Stimulated activated CD4-positive, alpha-beta T cell treated with anti-CD3 and anti-CD28 coated beads, Interleukin-15, amount 100 ng/mL, for 48 hours (primary cell): ENCODE measurements at regions not wholly inside any gene's neighbourhood (a gene's known extent, or its start where the extent isn't known, plus 50 kb on each side); places are given as distances from the start of the nearest gene placed in this dataset.

Experiments used
- DNase-seq, 2 donors: peaks; one replicate each; pipeline ENCODE4 v3.0.0-alpha.2; 2020; ENCODE audit warnings: low read depth in 2 of 2

DNA sequence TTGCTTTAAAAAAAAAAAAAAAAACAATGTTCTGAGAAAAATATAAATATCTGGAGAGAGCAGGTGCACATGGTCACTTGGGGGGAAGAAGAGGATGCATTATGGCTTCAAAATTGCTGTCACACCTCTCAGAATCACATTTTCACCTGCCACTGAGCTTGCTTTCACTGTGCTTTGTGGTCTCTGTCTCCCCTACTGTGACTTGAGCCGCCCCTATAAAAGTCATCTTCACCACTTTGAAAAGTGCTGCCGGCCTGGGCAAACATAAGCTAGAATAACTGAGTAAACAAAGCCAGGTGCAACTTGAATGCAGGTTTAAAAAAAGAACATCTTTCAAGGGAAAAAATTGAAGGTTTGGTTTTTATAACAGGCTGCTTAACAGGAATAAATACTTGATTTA lies 368.1 kb upstream of the GRIA1 start:
- DNase-seq, result no peak

DNA sequence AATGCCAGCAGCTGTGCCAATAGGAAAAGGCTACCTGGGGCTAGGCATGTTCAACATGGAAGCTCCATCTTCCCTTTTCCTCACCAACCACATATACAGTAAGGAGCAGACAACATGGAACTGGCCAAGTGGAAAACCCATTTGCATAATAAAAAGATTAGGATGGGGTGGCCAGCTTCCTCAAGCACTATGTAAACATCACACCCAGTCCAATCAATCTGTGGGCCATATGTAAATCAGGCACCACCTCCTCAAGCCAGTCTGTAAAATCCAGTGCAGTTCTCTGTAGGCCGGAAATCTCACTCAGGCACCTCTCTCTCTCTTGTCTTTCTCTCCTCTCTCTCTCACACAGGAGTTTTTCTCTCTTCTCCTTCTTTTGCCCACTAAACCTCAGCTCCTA lies 360.2 kb upstream of the GRIA1 start:
- DNase-seq, result no peak

DNA sequence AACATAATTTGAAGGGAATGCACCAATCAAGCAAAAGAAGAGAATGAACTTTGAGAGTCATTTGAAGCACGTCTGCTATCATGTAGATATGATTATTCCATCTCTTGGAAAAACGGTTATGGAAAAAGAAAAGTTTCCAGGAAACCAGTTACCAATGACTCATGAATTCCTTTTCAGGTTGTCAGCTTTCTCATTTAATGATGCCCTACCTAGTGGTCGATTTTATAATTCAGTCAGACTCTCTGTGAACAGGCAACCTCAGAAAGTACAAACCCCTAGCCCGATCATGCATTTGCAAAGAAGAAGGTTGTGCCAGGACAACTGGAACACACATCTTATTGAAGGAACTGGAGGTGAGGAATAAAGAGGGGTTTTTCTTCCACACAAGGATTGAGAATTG lies 355.1 kb upstream of the GRIA1 start:
- no peak for DNase-seq

DNA sequence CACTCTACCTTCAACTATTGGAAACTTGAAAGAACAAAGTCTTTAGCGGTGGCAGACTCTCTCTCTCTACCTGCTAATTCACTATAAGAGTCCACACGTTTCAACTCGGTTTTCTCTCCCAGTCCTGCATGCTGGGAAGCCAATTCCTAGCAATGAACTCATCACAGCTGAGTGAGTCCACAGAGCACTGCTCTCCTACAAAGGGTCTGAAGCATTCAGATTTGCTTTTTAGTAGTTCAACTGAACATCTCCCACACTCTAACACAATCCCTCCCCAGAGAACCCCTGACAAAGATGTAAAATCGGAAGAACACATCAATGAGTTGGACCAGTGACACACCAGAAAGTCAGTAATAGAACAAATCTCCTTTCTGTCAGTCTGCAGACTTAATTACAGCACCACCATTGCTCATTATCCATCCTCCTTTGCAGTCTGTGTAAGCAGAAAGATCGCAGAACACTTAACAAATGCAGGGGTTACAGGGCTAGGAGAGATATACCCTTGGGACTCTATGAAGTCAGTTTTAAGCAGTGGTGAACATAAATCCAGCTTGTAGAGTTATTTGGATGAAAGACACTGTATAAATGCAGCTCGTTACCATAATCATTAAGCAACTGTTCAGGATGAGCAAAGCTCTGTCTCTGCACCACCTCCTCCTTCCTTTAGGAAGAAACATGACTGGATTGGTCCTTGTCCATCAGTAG lies 353.4 kb upstream of the GRIA1 start:
- no peak for DNase-seq

DNA sequence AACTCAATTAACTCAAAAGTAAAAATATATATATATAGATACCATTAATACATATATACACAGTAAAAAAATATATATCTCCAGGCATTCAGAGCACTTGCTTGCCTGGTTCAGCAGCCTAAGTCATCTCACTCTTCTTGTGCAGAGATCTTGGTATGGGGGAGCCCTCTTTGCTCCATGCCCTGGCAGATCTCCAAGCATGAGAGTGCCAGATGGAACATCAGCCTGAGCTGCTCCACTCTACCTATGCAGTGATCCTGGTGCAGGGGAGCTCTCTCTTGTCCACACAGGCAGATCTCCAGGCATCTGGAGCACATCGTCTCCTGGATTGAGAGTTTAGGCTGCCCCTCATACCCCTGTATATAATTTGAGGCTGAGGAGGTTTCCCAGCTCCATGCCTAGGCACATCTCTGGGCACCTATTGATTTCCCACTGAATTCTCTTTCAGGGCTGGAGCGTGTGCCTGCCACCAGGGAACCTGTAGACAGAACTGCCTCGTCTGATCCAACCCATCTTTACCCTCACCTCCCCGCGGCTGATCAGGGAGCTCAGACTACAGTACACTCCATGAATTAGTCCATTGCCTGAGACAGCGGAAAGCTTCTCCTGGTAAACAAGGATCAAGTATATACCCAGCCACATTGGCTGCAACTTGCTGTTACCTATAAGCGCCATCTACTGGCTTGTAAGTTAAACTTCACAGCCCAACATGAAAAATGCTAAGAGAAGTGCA lies 342.4 kb upstream of the GRIA1 start:
- DNase-seq, result no peak

DNA sequence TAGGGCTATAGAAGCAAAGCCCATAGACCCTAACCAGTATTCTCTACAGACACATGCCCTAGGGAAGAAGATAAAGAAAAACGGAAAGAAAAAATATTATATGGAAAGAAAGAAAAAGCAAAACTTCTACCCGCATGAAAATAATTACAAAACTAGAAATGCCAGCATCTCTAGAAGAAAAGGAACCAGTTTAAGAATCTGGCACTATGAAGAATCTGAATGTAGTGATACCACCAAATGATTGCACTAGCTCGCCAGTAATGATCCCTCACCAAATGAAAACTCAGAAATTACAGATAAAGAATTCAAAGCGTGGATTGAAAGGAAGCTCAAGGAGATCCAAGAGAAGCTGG lies 341.9 kb upstream of the GRIA1 start:
- no peak for DNase-seq

DNA sequence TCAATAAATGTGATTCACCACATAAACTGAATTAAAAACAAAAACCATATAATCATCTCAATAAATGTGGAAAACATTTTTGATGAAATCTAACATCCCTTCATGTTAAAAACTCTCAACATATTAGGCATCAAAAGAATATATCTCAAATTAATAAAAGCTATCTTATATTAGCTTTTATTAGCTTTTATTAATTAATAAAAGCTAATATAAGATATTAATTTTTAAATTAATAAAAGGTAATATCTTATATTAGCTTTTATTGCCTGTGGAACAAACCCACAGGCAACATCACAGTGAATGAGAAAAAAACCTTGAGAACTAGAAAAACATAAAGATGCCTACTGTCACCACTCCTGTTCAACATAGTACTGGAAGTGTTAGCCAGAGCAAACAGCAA lies 338.9 kb upstream of the GRIA1 start:
- DNase-seq, result no peak

DNA sequence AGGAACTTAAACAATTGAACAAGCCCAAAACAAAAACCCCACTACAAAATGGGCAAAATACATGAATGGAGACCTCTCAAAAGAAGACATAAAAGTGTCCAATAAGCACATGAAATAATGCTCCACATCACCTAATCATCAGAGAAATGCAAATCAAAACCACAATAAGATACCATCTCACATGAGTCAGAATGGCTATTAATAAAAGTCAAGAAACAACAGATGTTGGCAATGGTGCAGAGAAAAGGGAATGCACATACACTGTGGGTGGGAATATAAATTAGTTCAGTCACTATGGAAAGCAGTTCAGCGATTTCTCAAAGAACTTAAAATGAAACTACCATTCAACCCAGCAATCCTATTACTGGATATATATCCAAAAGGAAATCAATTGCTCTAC lies 337.4 kb upstream of the GRIA1 start:
- DNase-seq, result no peak

DNA sequence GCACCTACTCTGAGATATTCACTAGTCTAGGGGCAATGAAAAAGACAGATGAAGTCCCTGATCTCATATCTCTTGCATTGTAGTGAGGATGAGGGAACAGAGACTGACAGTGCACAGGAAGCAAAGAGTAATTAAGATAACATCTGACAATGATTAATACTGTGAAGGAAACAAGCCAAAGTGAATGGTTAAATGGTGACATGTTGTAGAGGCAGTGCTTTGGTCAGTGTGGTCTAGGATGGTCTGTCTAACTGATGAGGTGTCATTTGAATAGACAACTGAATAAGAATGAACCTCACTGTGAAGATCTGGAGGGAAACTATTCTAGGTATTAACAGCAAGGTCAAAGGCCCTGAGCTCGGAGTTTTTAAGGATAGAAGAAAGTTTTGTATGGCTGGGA lies 333.3 kb upstream of the GRIA1 start:
- no peak for DNase-seq

DNA sequence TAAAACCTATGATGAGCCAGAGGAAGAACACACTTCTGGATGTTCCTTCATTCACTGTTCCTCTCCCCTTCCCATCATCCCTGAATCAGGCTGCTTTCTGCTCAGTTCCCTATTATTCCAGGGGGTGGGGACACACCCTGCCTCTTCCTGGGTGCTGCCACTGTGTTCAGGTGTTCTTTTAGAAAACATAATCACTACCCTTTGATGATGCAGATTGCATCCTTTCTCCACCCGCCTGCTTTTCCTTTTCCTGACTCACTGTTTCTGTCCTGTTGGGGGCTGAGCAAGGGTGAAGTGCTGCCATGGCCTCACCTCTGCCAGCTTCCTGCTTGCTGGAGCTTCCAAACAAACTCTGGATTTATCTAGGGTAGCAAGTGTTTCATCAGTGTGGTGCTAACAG lies 331.9 kb upstream of the GRIA1 start:
- DNase-seq, result no peak

DNA sequence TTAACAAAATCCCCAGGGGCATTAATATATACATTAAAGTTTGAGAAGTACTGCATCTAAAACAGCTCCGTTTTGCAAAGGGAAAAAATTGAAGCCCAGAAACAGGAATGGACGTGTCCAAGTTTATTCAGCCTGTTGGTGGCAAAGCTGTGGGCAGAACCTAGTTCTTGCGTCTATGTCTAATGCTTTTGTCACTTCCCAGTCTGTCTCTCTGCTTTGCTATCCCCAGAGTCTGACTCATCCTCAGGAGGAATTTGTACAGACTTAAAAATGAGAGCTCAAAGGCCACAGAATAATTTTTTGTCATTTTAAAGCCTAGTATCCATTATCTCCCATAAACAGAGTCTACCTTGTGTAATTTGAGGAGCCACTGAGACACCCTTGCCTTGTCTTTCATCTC lies 330.9 kb upstream of the GRIA1 start:
- DNase-seq, result no peak

DNA sequence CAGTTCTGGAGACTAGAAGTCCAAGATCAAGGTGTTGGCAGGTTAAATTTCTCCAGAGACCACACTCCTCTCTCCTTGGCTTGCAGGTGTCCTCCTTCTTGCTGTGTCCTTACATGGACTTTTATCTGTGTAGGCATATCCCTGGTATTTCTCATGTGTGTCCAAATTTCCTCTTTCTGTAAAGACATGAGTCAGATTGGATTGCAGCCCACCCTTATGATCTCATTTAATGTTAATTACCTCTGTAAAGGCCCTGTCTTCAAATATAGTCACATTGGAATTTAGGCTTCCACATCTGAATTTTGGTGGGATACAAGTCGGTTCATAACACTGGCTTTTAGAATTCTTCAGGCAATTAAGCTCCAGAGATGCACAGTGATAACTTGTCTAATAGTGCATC lies 322.2 kb upstream of the GRIA1 start:
- DNase-seq, result no peak

DNA sequence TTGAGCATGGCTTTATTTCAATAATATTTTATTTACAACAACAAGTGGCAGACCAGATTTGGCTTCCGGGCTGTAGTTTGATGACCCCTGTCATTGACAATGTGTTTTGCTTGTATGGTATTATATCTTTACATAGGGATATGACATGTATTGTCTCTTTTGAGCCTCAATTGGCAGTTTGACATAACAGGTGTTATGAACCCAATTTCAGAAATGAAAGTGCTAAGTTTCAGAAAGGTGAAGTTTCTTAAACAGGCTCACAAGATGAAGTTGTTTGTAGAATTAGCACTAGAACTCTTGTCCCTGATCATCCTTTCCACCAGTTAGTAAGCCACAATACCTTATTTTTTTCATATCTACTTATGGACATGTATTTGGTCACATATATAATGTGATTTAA lies 303.0 kb upstream of the GRIA1 start:
- no peak for DNase-seq

DNA sequence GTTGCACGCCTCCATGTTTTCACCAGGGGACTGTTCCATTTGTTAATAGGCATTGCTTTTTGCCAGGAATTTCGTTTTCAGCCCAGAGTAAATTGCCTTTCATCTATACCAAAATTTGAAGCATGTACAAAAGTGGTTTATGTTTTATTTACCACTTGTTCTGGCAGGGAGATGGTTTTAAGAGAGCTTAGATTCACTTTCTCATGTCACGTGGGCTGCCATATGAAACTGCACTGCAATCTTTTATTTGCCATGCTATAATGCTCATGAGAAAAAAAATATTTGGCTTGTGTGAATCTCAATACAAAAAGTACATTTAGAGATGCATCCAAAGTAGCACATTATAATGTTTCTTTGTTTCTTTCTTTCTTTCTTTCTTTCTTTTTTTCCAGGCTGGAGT lies 284.1 kb upstream of the GRIA1 start:
- no peak for DNase-seq

DNA sequence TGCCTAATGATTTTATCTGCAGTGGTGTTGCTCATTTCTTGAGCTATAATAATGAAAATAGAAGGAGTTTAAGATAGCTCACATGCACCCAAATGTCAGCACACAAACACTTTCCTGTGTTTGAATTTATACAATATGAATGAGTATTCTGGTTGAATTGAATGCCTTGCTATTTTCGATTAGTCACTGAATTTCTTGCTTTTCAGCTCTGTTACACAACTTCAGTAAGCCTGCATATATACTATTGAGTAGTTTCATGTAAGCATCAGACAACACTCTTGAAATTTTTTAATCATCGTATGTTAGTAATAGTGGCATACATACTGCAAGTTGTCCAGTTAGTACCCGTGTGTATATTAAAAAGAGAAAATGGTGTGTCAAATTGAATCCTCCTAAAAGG lies 281.5 kb upstream of the GRIA1 start:
- DNase-seq, result no peak

DNA sequence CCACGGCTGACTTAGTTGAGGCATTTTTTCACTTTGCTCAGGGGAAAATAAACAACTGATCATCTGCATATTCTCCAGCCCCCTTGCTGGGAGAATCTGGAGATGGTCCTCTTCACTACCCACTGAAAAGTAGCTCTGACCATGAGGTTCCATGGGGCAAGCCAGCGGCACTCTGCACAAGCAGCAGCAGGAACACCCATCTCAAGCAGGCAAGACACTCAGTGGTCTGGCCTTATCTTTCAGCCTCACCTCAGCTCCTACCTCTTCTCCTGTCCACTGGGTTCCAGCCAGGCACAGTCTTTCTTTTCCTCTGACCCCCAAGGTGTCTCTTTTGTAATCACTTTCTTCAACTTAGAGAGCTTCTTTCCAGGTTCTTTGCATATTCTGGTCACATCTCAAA lies 280.8 kb upstream of the GRIA1 start:
- DNase-seq, result no peak

DNA sequence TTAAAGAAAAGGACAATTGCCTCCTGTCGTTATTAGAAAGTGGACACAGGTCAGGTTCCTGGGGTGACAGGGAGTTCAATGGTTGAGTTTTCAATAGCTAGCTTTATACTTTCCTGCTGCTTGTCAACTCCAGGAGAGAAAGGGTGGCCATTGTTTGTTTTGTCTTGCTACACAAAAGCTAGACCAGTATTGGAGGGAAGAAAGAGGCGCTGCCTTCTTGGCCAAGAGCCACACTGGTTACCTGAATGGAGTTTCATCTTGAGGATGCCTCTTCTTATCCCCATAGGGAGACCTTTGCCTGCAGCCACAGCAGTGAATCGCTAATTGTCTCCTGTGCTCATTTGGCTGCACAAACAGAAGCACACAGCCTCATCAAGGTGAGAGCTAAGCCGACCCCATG lies 279.4 kb upstream of the GRIA1 start:
- no peak for DNase-seq

DNA sequence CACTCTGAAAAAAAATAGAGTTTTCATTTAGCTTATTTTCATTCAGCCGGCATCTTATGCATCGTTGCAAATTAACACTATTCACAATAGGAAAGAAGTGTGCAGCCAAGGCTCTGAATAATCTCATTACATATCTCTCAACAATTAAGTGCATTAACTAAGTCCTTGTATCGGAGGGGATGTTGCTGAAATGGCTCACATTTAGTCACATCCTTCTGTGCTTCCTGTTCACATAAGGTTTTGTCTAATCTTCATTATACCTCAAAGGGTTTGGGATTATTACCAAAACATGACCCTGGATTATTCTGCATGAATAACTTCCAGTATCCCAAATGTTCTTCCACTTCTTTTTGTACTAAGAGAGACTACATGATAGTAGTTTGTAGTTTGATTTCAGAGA lies 278.0 kb upstream of the GRIA1 start:
- no peak for DNase-seq

DNA sequence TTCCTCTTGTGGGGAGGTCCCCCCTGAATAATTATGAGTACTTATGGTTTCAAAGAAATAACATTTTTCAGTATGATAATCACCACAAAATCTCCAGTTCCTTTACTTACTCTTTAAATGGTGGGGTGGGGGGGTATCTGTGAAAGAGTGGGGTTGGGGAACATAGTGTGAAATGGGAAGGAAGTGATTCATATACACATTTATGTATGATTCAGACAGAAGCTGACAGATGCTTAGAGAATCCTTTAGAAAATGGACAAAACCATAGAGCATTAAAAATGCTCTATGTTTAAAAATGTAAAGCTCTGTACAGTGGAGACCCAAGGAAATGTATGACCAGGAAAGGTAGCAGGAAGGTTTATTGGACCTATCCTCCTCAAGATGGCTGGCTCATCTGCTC lies 267.5 kb upstream of the GRIA1 start:
- DNase-seq, result no peak

DNA sequence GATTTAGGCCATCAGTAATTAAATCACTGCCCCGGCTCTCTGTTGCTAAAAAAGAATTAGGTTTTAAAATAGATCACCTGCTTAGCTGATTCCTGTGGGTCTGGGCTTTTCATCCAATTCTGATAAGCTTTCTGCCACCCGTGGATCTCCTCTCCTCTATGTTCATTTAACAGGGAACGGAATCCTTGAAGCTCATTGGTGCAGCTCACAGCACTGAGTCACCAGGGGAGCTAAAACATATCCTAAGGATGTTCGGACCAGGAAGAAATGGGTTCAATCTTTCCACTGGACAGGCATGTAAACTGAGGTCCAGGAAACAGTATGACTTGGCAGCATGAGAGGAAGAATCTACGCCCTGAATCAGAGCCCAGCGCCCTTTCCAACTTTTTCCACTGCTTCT lies 267.1 kb upstream of the GRIA1 start:
- DNase-seq, result no peak

DNA sequence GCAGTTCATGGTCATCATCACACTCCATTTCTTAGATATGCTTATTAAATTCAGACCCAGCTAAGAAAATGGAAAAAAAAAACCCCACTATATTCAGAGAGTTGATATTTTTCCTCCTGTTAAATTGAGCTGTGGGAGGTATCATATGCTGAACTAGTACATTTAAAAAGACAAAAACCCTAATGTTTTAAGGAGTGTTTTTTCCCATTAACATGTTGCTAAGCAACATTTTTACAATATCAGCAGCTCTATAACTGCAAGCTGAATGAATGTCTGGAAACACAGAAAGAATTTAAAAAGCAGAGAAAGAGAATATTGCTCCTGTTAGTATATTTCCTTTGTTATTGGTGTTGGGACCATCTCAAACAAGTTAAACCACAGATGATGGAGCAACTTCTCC lies 265.8 kb upstream of the GRIA1 start:
- no peak for DNase-seq

DNA sequence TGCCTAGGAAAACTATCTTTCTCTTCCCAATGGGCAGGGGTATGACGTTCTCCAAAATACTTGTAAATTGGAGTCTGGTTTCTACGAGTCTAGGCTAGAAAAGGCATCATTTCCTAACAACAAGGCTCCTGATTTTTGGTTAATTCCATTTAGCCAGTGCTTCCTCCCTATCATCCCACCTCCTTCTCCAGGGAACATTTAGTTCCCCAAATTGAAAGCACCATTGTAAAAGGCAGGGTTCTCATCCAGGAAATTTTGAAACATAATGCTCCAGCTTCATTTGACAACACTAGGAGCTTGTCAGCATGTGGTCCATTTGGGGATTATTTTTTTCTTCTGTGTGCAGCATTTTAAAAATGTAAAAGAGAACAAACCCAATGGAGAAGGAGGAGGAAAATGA lies 256.5 kb upstream of the GRIA1 start:
- DNase-seq, result no peak

DNA sequence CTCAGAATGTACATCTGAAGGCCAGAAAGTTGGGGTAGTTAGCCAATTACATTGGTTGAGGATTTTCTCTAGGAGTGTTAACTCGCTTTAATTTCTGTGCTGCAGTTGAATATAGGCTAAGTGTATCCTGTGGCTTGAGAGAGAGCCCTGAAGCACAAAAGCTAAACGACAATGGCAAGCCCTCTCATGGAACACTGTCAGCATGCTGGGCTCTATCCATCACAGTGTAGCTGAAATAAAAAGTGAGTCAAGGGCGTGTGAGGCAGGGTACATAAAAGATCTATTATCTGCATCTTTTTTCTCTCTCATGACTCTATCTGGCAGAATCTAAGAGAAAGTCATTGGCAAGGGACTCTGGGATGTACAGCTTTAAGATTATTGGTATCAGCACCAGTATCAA lies 254.2 kb upstream of the GRIA1 start:
- no peak for DNase-seq
